GM21515 (cell line): ENCODE measurements at regions not wholly inside any gene's neighbourhood (a gene's known extent, or its start where the extent isn't known, plus 50 kb on each side); places are given as distances from the start of the nearest gene placed in this dataset.

Source experiments
- ATAC-seq: cut with Tn5 transposase; IDR thresholded peaks from one replicate; pipeline ENCODE4 v1.9.1; 2021; ENCODE audit not compliant: unreplicated experiment

DNA sequence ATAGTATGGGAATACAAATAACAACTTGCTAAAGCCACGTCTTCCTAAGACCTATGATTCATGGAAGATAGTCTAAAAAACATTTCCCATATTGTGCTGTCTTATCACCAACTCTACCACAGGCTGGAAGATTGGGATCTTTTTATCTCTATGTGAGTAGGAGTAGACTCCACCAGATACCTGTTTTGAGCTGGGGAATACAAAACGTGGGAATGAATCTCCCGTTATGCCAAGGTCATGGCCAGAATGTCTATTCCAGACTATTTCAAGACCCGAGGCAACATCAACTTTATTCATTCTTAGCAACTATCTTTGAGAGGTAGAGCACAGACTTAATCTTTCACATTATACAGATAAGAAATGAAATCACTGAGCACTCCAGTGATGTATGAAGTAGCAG lies 2350.9 kb upstream of the WWC1 start:
- no peak for ATAC-seq

DNA sequence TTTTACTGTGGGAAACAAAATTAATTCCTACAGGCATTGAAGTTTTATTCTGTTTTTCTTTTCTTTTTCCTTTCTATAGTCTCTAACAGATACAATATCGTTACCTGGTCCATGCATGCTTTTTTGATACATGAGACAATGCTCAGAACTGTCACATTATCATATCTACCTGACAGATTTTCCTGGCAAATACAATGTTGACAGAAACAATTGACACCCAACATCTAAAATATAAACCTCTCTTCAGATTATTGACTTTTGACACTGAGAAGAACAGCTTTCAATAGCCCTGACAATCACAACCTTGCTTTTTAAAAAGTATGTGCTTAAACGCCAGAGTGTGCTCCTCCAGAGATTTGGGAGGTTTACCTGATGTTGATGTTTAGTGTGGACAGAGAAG lies 2334.6 kb upstream of the WWC1 start:
- no peak for ATAC-seq

DNA sequence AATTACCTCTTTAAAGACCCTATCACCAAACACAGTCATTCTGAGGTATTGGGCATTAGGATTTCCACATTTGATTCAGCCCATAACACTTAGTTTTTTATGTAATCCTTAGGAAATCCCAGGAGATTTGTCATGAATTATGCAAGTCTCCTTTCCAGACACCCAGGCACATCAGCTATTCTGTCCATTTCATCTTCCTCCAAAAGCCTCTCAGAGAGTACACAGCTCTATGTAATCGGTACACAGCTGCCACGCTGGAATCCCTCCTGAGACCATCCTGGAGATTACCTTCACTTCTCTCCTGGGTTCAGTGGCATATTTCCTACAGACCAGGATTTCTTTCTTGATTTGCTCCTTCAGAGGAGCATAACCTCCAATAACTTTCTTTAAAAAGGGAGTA lies 2309.8 kb upstream of the WWC1 start:
- no peak for ATAC-seq

DNA sequence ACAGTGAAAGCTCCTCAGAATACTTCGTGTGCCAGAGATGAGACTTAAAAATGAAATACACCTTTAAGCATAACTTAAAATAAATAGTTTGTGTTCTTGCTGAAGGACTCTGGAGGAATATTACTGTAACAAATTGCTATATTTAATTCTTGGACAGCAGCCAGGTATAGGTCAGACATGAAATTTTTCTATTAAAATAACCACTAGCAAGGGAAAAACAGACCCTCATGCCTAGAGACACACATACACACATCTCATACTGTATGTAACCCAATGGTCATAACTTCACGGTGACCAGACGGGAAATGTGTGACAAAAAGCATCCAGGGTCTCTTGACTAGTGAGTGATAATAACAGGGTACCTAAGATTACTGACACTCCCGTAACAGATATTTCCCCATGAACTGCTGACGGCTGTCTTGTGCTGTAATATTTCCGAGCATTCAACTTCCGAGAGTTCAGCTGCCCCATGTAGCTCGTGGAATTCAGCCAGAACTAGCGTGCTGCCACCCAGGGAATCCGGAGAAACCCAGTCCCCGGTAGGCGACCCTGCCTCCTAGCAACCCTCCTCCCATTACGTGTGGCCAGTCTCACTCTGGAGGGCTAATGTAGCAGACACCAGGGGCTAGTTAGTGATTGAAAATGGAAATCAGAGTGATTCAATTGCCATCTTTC lies 2295.1 kb upstream of the WWC1 start:
- no peak for ATAC-seq

DNA sequence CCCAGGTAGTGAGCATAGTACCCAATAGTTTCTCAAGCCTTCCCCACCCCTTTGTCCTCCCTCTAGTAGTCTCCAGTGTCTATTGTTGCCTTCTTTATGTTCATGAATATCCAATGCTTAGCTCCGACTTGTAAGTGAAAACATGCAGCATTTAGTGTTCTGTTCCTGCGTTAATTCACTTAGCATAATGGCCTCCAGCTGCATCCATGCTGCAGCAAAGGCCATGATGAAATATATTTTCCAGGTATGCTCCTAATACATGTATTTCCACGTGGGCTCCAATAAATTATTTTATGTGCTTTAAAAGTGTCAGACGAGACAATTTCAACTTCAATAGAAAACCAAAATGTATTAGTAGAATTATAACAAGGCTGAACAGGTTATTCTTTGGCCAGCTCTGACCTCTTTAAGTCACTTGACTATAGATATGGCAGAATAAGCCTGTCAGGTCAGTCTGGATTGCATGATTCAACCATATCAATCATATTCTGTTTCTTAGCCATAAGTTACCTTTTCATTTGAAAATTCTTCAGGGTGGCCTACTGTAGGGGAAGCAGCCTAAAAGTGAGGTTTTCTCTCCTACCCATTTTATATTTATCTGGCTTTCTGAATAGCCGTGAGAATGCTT lies 2291.6 kb upstream of the WWC1 start:
- ATAC-seq: no peak

DNA sequence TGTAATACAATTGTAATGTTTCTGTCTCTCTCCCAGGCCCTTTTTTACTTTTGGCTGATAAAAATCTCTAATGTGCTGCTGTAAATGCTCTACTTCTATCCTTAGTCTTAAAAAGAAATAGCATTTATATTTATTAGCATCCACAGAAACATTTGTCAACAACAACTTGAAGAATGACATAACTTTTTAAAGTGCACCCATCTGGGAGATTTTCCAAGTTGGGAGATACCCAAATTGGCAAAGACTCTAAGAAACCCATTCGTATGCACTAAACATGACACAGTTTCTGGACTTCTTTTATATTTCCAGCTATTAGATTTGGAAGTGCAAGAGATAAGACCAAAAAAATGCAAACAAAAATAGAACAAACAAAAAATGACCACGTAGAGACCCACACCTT lies 2287.4 kb upstream of the WWC1 start:
- no peak for ATAC-seq

DNA sequence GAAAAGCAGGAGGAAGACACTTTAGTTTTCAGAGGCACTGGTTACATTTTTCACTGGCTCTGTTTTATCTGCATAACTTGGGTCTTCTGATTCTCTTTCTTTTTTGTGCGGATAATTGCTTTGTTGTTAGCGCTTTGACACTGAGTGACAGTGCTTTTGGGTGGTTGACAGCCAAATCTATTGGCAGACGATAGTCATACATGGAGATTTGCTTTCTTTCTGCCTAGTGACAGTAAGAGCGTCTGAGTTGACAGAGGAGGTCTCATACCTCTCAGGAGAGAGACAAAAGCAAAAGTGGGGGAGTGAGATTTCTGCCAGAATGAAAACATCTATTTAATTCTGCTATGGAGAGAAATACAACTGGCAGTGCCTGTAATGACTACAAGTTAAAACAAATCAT lies 2278.0 kb upstream of the WWC1 start:
- ATAC-seq: no peak

DNA sequence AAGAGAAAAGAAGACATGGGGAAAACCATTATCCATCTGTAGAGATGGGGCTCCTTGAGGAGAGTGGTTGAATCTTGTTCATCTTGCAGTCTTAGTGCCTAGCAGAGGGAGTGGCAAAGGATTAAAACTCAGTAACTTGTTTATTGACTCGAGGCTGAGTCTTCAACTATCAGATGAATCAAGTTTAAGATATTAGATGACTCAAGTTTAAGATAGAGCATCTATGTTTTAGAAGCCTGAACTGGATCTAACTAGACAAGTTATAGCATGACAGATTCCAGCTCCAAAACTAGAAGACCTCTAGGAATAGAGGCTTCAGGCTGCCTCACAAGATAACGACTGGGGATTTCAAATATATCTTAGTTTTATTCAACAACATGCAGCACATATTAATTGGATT lies 2277.2 kb upstream of the WWC1 start:
- ATAC-seq: no peak

DNA sequence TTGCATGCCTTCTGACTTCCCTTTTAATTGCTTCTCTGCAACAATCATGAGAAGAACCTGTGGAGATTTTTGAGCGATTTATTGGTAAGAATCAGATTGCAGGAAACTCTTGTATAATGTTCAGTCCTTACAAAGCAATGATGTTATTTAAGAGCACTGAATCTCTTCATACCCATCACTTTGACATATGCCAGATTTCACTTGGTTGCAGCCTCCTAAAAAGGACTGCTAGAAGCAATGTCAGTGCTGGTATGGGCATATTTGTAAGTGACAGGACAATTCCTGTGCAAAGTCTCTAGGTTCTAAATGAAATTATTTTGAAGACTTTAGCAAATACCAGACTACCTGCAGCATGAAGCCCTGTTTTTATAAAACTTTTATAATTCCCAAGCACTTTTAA lies 2272.7 kb upstream of the WWC1 start:
- no peak for ATAC-seq

DNA sequence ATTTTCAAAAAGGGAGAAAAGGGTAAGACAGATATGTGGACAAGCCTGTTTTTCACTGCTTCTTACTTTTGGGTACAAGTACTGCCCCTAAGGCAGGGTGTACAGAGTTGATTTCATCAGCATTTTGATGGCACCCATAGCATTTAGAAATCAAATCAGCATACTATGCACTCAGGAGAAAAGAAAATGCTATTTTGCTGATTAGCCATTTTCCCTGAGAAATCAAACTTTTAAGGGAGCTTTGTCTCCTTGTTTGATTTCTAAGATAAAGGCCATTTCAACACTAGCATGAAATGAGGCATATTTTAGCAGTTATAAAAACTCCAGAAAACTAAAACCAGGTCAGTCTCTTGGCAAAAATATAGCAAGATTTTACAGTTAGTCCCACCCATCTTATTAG lies 2269.4 kb upstream of the WWC1 start:
- no peak for ATAC-seq

DNA sequence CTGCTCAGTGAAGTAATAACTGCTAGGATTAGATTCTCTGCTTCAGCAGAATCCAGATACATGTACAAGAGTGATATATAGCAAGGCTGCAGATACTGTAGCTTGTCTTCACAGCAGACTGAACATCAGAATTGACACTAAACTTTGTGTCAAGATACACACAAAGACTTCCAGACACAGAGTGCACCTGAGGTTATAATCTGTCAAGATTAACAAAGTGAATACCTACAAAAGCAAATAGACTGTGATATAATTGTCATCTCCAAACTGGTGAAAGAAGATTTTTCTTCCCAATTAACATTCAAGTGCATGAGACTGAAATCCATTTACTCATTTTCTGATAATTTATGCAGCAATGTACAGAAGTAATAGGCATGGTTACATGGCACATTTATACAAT lies 2266.5 kb upstream of the WWC1 start:
- ATAC-seq: no peak

DNA sequence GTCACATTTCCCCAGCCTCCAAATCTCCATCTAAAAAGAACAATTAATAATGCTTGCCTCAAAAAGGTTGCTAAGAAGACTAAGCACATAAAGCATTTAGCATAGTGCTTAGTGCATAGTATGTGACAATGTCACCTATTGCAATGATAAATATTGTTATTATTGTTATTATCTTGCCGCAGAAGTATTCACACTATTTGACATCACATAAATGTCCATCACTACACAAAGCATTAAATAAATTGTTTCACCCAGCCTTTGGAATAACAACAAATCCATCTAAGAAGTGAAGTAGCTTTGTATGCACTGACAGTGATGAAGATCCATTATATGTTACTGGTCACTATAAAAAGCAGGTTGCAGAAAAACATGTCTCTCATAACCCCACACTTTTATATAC lies 2263.9 kb upstream of the WWC1 start:
- ATAC-seq: no peak

DNA sequence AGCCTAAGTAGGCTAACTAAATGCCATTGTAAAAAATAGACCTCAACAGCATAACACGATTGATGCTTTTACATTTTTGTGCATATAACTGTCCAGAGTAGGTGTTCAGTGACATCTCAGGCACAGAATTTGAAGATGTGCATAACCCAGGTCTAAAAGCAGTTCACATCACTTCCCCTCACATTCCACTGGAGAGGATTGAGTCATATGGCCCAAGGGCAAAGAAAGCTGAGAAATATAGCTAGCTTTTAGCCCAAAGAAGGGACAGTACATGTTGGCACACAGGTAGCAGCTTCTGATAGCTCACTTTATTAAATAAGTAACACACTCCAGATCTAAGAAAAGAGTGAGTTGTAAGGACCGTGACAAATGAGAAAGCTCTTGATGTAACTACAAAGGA lies 2259.5 kb upstream of the WWC1 start:
- no peak for ATAC-seq

DNA sequence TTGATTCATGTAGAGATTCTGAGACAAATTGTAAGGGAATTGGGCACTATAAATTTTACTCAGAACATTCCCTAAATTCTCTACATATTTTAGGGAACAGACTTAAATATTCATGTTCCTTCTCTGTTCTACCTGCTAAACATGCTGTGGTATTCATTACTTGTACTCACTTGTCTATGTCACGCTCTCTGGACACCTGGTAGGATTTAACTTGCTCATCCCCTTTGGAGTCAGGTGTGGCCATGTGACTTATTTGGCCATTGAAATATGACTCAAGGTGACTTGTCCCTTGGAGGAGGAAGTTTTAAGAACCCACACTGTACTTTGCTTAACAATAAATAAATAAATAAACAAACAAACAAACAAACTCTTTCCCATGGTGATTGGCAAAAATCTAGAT lies 2258.8 kb upstream of the WWC1 start:
- no peak for ATAC-seq

DNA sequence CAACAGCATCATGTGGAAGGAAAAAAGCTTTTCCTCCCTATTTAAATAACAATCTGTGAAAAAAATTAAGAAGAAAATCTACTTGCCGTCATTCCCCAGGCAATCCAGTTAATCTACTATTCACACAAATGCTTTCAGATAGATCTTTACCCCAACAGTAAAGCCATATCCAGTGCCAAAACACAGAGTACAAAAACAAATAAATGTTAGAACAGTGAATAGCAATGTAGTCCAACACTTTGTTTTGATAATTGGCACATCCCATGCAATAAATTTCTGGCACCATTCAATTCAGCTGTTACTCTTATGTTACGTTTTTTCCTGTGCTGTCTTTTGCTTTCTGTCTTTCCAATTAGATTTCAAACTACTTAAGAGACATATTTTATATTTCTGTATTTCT lies 2245.5 kb upstream of the WWC1 start:
- ATAC-seq: no peak

DNA sequence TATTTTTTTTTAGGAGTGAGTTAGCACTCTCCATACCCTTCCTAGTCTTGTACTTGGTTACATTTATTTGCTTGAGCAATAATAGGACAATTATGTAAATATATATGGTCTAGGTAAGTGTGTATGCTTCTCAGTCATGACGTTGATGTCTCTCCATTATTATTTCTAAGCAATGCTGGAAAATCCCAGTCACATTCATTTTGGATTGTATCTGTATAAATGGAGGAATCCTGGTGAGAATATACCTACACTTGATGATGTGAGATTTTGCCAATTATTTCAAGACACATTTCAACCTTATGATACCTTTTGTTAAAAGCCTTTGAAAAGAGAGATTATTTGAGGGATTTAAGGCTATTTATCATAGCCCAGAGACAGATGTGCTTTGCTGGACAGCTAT lies 2244.5 kb upstream of the WWC1 start:
- ATAC-seq: no peak

DNA sequence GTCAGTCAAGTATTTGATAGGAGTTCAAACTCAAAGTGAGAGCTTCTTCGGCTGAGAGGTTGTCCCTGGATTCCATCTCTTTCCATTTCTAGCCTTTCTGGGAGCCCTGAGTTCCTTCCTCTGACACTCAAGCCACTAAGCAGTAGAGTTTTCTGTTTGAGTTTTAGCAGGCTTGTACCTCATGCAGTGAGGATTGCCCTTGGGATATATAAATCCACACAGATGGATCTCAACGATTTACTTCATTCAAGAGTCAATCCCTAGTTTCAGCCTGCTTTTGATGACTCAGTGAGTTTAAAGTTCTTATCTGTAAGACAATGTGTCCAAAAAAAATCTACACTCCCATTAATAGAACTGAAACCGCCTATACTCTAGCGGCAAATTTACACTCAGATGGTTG lies 2240.9 kb upstream of the WWC1 start:
- no peak for ATAC-seq

DNA sequence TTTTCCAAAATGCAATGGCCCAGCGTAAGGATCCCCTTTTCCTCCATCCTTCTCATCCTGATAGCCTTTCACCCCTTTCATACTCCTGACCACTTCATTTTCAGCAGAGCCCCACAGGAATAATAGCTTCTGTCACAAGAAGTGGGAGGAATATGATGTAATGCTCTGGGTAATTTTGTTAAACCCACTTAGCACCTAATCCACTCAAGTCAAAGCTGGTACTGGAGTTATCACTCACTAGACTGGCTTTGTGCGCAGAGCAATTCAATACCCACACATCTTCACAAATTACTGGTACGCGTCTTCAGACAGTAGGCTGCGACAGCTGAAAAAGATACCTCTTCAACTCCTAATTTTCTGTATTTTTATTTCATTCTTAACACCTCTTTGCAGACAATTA lies 2232.8 kb upstream of the WWC1 start:
- no peak for ATAC-seq

DNA sequence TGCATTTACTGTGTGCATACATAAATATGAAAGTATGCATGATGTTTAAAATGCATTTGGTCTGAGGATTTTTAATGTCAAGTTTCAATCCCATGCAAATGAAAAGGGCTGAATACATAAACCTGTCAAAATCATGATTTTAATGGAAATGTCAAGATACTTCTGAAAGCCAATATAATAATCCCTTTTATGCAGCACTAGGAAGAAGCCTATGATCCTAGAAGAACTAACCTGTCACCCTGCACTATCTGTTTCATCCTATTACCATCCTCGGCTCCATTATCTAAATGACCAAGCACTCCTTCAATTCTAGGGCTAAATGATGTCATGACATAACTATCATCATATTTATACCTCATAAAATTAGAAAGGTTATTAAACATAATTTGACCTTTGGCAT lies 2229.4 kb upstream of the WWC1 start:
- ATAC-seq: no peak

DNA sequence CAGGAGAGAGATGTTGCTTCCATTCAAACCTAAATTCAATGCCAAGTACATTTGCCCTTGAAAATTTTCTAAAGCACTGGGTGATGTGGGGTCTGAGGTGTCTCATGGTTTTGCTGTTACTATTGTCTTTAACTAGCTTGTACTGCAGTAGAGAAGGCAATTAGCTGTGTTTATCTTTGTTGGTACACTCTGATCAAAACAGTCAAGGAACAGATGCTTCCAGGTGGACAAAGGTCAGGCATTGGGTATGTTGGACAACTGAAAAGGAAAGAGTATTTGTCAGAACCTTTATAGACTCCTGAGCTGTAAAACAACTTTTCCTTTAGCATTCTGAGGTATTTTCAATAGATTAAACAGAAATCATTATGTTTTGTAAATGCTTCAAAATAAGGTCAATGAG lies 2228.7 kb upstream of the WWC1 start:
- ATAC-seq: no peak

DNA sequence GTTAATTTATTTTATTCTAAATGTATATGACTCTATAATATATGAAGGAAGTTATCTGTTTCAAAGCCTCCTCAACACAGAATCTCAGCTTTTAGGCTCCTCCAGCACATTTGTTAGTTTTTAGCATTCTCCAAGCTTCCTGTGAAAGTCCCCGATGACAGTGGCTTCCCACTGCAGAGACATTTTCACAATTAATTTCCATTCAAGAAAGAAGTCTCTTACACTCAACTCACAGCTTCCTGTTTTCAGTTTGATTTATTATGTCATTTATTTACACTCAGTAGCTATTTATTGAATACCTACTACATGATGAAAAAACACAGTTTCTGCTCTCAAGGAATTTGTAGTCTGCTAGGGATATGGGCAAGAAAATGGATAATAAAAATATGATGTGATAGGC lies 2228.2 kb upstream of the WWC1 start:
- no peak for ATAC-seq

DNA sequence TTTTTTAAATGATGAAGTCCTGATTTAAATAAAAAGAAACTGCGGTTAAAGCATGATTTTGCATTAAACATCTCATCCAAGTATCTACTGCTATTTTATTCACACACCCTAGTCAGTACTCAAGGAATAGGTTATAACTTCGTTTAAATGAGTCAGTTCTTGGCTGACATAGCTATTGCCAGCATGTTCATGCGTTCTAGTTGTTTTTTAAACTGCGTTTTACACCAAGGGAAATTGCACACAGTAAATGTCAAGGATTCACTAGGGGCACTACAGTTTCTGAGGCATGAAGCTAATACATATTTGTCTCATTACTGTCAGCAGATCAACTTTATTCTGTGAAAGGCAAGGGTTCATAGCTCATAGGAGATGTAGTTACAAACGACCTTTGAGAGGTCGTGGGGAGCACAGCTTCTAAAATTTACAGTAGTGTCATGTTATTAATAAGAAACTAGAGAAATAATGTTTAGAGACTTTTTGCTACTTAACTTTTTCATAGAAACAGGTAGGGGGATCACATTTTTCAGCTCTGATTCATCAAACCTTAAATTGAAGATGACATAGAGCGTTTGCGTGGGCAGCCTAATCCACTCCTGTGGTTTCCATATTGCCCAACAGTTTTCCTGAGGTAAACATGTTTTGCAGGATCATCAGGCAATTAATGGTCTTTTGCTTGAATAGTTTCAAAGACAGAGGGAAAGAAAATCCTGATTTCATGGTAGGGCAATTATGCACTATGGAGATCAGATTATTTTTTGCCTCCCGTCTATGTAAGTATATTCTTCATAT lies 2222.7 kb upstream of the WWC1 start:
- no peak for ATAC-seq
